ENCODE measurements at regions not wholly inside any gene's neighbourhood (a gene's known extent, or its start where the extent isn't known, plus 50 kb on each side); places are given as distances from the start of the nearest gene placed in this dataset.

DNA sequence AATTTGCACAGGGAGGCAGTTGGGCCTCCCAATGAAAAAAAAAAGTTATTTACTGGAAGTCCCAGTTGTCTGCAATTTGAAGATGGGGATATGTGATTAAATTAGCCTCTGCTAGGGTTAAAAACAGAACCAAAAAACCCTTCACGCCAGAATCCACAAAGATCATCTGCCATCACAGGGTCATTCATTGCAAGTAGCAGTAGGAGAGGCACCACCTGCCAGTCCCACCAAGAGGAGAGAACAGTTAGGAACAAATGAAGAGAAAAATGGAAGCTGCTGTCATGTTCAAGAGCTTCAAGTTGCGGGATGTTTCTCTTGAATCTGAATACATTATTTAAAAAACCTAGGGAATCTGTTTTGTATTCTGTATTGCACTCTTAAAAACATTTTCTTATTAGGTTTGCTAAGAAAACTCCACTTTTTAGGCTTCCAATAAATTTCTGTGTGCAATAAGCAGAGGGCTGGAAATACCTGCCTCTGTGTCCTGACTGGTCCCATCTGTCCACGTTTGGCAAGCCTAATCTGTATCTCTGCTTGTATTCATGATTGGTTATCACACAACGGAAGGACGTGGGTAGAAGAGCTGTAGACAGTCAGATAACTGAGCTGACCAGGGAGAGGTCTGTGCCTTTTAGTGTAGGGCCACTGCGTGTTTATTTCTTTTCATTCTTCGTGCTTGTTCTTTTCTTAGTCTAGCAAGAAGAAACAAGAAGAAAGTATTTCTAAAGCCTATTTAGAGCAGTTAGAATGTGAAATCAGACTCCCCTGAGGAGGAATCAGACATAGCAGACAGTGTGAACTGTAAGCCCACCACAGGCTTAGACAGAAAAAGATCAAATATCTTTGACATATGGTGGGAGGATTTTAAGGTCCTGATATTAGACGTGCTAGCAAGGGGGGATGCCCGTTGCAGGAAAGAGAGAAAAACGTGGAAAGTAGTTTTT lies 630.6 kb upstream of the SEMA6A start:
- H3K36me3 ChIP-seq (ENCODE audit: control insufficient read depth, insufficient read depth, low read length): no peaks in the 10 kb centered on the region
- WGBS (ENCODE audit: insufficient coverage): 13% methylated on average over 5 of the region's 10 CpGs
- no peaks in the 10 kb centered on the region for H3K27me3 ChIP-seq (ENCODE audit: control insufficient read depth, insufficient read depth, low read length)
- peak; percentile 22 for DNase-seq
- no peak overlapping the region for H3K4me3 ChIP-seq (ENCODE audit: low read length)
- H3K9me3 ChIP-seq (replicated peaks; ENCODE audit: control insufficient read depth, low read depth, low read length): no peaks in the 10 kb centered on the region
- H3K27ac ChIP-seq (ENCODE audit: low read length): no peak overlapping the region
- H3K4me1 ChIP-seq (ENCODE audit: control insufficient read depth, insufficient read depth, low read length): peaks cover 2% of the 10 kb centered on the region

DNA sequence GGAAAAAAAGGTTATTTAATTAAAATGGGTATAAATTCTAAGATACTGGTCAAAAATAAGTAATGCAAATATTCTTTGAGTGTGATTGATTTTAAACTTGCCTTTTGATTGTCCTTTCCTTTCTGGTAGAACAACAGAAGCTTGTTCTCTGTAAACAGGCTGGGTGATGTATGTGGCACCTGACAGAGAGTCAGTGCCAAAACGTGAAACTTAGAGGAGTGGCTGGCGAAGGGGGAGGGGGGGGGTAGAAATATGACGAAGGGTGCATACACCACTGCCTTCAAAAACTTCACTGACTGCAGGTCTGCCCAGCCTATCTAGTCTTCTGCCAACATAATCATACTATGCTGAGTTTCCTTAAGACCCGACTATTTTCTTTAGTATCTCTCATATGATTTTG lies 629.8 kb upstream of the SEMA6A start:
- Histone ChIP-seq H3K27me3 (ENCODE audit: control insufficient read depth, insufficient read depth, low read length) (no peaks in the 10 kb centered on the region), H3K27ac (ENCODE audit: low read length) (no peak overlapping the region), H3K4me1 (ENCODE audit: control insufficient read depth, insufficient read depth, low read length) (peaks cover 2% of the 10 kb centered on the region), H3K4me3 (ENCODE audit: low read length) (no peak overlapping the region), H3K36me3 (ENCODE audit: control insufficient read depth, insufficient read depth, low read length) (no peaks in the 10 kb centered on the region), H3K9me3 (replicated peaks; ENCODE audit: control insufficient read depth, low read depth, low read length) (no peaks in the 10 kb centered on the region)
- 73% methylated on average over 3 of the region's 4 CpGs for WGBS (ENCODE audit: insufficient coverage)
- peak; percentile 16 for DNase-seq

DNA sequence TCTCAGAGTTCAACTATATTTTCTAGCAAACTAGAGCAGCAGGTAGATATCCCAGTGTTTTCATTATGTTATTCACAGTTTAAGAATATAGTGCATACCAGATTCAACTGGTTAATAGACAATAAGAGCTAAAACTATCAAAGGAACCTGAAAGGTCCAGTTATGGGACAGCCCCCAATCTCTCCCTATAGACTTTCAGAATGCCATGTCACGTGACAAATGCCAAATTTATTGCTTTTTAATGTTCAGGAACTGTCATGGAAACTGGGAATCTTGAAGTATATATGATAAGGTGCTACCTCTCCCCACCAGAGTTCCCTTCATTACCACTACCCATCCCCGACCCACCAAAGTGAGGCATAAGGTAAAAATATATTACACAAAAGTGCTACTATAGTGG lies 629.0 kb upstream of the SEMA6A start:
- Histone ChIP-seq H3K27ac (ENCODE audit: low read length) (no peak overlapping the region), H3K9me3 (replicated peaks; ENCODE audit: control insufficient read depth, low read depth, low read length) (no peaks in the 10 kb centered on the region), H3K27me3 (ENCODE audit: control insufficient read depth, insufficient read depth, low read length) (no peaks in the 10 kb centered on the region), H3K4me1 (ENCODE audit: control insufficient read depth, insufficient read depth, low read length) (peaks cover 2% of the 10 kb centered on the region), H3K4me3 (ENCODE audit: low read length) (no peak overlapping the region), H3K36me3 (ENCODE audit: control insufficient read depth, insufficient read depth, low read length) (no peaks in the 10 kb centered on the region)
- WGBS (ENCODE audit: insufficient coverage): no CpG with 5 or more reads among the region's 2 CpGs
- no peak for DNase-seq

DNA sequence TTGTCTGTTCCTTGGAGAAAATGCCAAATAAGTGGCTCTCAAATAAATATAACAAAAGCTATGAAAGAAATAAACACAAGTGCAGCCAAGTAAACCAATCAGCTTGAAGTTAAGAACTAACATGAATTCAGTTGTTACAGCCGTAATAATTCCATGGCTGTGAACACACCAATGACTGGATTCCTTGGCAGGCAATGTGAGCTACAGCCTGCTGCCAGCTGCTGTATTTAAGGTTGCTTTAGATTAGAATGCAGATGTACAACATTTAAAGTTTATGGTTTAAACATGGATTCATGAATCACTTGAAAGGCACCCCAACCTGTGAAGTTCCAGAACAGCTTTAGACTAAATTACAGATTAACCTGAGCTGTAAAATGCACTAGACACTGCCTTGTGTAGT lies 626.4 kb upstream of the SEMA6A start:
- H3K9me3 ChIP-seq (replicated peaks; ENCODE audit: control insufficient read depth, low read depth, low read length): no peaks in the 10 kb centered on the region
- H3K4me1 ChIP-seq (ENCODE audit: control insufficient read depth, insufficient read depth, low read length): peaks cover 2% of the 10 kb centered on the region
- H3K36me3 ChIP-seq (ENCODE audit: control insufficient read depth, insufficient read depth, low read length): no peaks in the 10 kb centered on the region
- H3K4me3 ChIP-seq (ENCODE audit: low read length): no peak overlapping the region
- peak overlapping the region; percentile 38 for H3K27ac ChIP-seq (ENCODE audit: low read length)
- 14% methylated on average over 1 of the region's 1 CpG for WGBS (ENCODE audit: insufficient coverage)
- peak; percentile 79 for DNase-seq
- no peaks in the 10 kb centered on the region for H3K27me3 ChIP-seq (ENCODE audit: control insufficient read depth, insufficient read depth, low read length)

DNA sequence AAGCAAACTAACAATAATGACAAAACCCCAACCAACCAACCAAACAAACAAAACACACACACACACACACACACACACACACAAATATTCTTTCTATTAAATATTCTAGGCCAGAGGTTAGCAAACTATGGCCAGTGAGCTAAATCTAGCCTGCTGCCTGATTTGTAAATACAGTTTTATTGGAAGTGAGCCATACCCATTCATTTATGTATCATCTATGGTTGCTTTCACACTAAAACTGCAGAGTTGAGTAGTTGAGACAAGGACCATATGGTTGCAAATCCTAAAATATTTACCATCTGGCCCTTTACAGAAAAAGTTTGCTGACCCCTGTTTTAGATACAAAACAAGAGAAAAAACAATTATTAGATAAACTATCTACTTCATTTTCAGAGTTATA lies 620.5 kb upstream of the SEMA6A start:
- Histone ChIP-seq H3K9me3 (replicated peaks; ENCODE audit: control insufficient read depth, low read depth, low read length) (no peaks in the 10 kb centered on the region), H3K27me3 (ENCODE audit: control insufficient read depth, insufficient read depth, low read length) (no peaks in the 10 kb centered on the region), H3K36me3 (ENCODE audit: control insufficient read depth, insufficient read depth, low read length) (no peaks in the 10 kb centered on the region), H3K4me3 (ENCODE audit: low read length) (no peak overlapping the region), H3K4me1 (ENCODE audit: control insufficient read depth, insufficient read depth, low read length) (no peaks in the 10 kb centered on the region), H3K27ac (ENCODE audit: low read length) (no peak overlapping the region)
- DNase-seq: no peak

DNA sequence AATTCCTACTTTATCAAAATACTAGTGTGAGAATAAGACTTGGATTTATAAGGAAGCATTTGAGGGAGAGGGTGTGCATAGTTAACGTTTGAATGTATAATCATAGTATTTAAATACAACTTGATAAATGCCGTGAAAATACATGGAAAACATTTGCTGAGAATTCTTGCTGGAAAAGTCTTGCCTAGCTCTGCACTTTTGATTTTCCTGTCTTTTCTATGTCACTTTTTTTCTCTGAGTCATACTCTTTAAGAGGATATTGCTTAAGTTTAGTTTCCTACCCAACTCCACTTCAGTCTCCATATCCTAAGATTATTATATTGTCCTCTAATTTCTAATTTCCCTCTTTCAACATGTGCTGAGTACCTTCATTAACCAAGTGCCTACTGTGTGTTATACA lies 616.6 kb upstream of the SEMA6A start:
- H3K27me3 ChIP-seq (ENCODE audit: control insufficient read depth, insufficient read depth, low read length): no peaks in the 10 kb centered on the region
- H3K4me3 ChIP-seq (ENCODE audit: low read length): no peak overlapping the region
- H3K9me3 ChIP-seq (replicated peaks; ENCODE audit: control insufficient read depth, low read depth, low read length): no peaks in the 10 kb centered on the region
- no peak for DNase-seq
- H3K4me1 ChIP-seq (ENCODE audit: control insufficient read depth, insufficient read depth, low read length): no peaks in the 10 kb centered on the region
- no peaks in the 10 kb centered on the region for H3K36me3 ChIP-seq (ENCODE audit: control insufficient read depth, insufficient read depth, low read length)
- H3K27ac ChIP-seq (ENCODE audit: low read length): no peak overlapping the region
- WGBS (ENCODE audit: insufficient coverage): no CpG with 5 or more reads among the region's 2 CpGs

DNA sequence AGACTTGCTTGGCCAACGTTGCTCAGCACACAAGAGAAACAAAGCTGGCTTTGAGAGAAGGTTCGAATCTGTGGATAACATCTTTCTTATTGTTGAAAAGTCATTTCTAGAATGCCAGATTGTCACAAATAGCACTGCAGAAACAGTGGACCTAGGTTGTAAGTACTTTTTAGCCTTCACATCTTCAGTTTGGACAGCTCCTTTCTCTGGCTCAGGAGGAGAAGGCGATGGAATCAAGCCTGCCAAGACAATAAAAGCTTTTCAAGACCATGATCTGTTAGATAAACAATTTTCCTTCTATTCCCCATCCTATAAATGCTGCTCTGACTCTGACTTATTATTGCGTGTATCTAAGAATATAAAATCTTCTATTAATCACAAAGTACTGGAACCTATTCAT lies 615.2 kb upstream of the SEMA6A start:
- Histone ChIP-seq H3K36me3 (ENCODE audit: control insufficient read depth, insufficient read depth, low read length) (no peaks in the 10 kb centered on the region), H3K4me3 (ENCODE audit: low read length) (no peak overlapping the region), H3K27me3 (ENCODE audit: control insufficient read depth, insufficient read depth, low read length) (no peaks in the 10 kb centered on the region), H3K4me1 (ENCODE audit: control insufficient read depth, insufficient read depth, low read length) (no peaks in the 10 kb centered on the region), H3K9me3 (replicated peaks; ENCODE audit: control insufficient read depth, low read depth, low read length) (no peaks in the 10 kb centered on the region), H3K27ac (ENCODE audit: low read length) (no peak overlapping the region)
- WGBS (ENCODE audit: insufficient coverage): 60% methylated on average over 1 of the region's 4 CpGs
- DNase-seq: peak; percentile 36

DNA sequence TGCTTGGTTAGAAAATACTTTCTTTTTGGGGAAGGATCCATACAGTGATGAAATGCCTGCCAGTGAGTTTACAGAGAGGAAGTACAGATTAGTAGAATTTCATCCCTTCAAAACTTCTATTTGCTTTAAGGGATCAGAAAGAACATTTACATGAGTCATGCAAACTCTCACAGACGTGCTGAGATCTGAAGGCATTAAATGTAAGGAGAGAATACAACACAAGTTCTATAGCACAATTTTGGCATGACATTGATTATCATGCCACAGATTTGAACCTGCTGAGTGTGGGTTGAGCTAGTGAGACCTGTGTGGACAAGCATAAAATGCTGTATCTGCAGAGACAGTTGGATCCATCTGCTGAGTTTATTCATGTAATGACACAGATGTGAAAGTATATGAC lies 613.6 kb upstream of the SEMA6A start:
- no CpG with 5 or more reads among the region's 1 CpG for WGBS (ENCODE audit: insufficient coverage)
- H3K27ac ChIP-seq (ENCODE audit: low read length): no peak overlapping the region
- DNase-seq: peak; percentile 8
- no peak overlapping the region for H3K4me3 ChIP-seq (ENCODE audit: low read length)
- H3K36me3 ChIP-seq (ENCODE audit: control insufficient read depth, insufficient read depth, low read length): no peaks in the 10 kb centered on the region
- no peaks in the 10 kb centered on the region for H3K27me3 ChIP-seq (ENCODE audit: control insufficient read depth, insufficient read depth, low read length)
- H3K9me3 ChIP-seq (replicated peaks; ENCODE audit: control insufficient read depth, low read depth, low read length): no peaks in the 10 kb centered on the region
- no peaks in the 10 kb centered on the region for H3K4me1 ChIP-seq (ENCODE audit: control insufficient read depth, insufficient read depth, low read length)

DNA sequence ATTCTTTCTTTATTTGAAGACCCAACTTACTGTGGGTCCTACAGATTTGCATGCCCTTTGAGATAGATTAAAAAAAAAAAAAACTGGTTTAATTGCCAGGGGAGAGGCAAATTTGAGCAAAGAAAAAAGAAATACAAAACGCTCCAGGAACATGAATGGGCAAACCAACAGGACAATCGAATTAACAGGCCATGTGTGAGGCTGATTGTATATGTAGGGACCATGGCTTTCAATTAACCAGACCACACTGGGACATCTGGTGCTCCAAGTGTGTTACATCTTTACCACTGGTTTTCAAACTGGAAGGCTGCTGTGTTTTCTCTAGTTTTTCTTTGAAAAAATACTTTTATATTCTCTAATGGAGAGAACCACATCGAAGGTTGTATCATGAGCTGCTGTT lies 612.1 kb upstream of the SEMA6A start:
- no peaks in the 10 kb centered on the region for H3K9me3 ChIP-seq (replicated peaks; ENCODE audit: control insufficient read depth, low read depth, low read length)
- 94% methylated on average over 2 of the region's 3 CpGs for WGBS (ENCODE audit: insufficient coverage)
- DNase-seq: no peak
- no peaks in the 10 kb centered on the region for H3K36me3 ChIP-seq (ENCODE audit: control insufficient read depth, insufficient read depth, low read length)
- no peaks in the 10 kb centered on the region for H3K4me1 ChIP-seq (ENCODE audit: control insufficient read depth, insufficient read depth, low read length)
- no peak overlapping the region for H3K27ac ChIP-seq (ENCODE audit: low read length)
- H3K4me3 ChIP-seq (ENCODE audit: low read length): no peak overlapping the region
- H3K27me3 ChIP-seq (ENCODE audit: control insufficient read depth, insufficient read depth, low read length): no peaks in the 10 kb centered on the region

DNA sequence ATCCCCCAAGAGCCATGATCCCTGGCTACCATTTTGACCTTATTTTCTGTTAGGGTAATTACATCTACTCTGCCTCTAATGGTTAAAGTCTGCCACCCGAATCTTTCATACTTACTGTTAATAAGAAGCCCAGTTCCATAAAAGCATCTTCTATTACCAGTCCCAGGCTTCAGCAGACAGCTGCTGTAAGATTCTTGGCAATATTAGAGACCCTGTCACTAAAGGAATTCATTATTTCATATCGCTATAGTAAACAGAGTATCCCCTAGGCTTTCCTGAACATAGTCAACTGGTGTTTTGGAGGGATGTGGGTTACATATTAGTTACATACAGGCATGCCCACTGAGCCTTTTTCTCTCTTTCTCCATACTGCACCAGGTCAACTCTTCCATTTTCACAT lies 608.7 kb upstream of the SEMA6A start:
- no peaks in the 10 kb centered on the region for H3K36me3 ChIP-seq (ENCODE audit: control insufficient read depth, insufficient read depth, low read length)
- no peaks in the 10 kb centered on the region for H3K4me1 ChIP-seq (ENCODE audit: control insufficient read depth, insufficient read depth, low read length)
- no peaks in the 10 kb centered on the region for H3K27me3 ChIP-seq (ENCODE audit: control insufficient read depth, insufficient read depth, low read length)
- H3K27ac ChIP-seq (ENCODE audit: low read length): no peak overlapping the region
- 20% methylated on average over 1 of the region's 2 CpGs for WGBS (ENCODE audit: insufficient coverage)
- H3K9me3 ChIP-seq (replicated peaks; ENCODE audit: control insufficient read depth, low read depth, low read length): no peaks in the 10 kb centered on the region
- no peak overlapping the region for H3K4me3 ChIP-seq (ENCODE audit: low read length)
- peak; percentile 73 for DNase-seq

DNA sequence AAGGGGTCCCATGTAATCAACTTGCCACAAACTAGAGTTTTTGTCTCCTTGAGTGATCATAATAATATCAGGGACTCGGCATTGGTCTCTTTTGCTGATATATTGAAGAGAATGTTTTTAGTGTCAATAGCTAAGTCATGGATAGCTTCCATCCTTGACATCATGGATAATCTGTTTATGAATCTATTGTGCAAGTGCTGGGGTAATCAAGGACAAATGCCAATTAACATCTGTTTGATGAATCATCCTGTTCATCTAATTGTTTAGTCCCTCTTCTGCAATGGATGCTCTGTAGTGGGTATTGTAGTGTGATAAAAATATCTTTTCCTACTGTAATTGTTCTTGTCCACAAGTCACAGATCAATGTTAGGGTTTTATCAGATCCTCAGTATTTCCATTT lies 607.5 kb upstream of the SEMA6A start:
- no peak overlapping the region for H3K27ac ChIP-seq (ENCODE audit: low read length)
- WGBS (ENCODE audit: insufficient coverage): no CpG with 5 or more reads among the region's 1 CpG
- no peaks in the 10 kb centered on the region for H3K9me3 ChIP-seq (replicated peaks; ENCODE audit: control insufficient read depth, low read depth, low read length)
- no peak overlapping the region for H3K4me3 ChIP-seq (ENCODE audit: low read length)
- H3K4me1 ChIP-seq (ENCODE audit: control insufficient read depth, insufficient read depth, low read length): no peaks in the 10 kb centered on the region
- H3K36me3 ChIP-seq (ENCODE audit: control insufficient read depth, insufficient read depth, low read length): no peaks in the 10 kb centered on the region
- no peak for DNase-seq
- H3K27me3 ChIP-seq (ENCODE audit: control insufficient read depth, insufficient read depth, low read length): no peaks in the 10 kb centered on the region

Measured in muscle of leg (tissue), 3 donors.